Endothelial cell of umbilical vein (primary cell): ENCODE measurements at regions not wholly inside any gene's neighbourhood (a gene's known extent, or its start where the extent isn't known, plus 50 kb on each side); places are given as distances from the start of the nearest gene placed in this dataset.

Experiments
- BruUV-seq: library from RNA; stranded (reverse); fragments of 400-500 nt; replicated peaks from 2 replicates; lab custom pipeline; 2021; lab: Mats Ljungman, UMichigan
- CTCF ChIA-PET: fragments of 300-600, 350-600 bp; sonication (Branson Sonifier 250); formaldehyde crosslinking; loops from one replicate; lab custom pipeline; 2021; ENCODE audit warnings: antibody characterized with exemption, inconsistent platforms; lab: Charles Lee
- POLR2A ChIA-PET: fragments of 300-600, 350-600 bp; sonication (Branson Sonifier 250); formaldehyde crosslinking; loops from one replicate; lab custom pipeline; 2021; ENCODE audit warnings: antibody characterized with exemption, inconsistent platforms; lab: Charles Lee
- DNase-seq: peaks from one replicate; pipeline ENCODE4 v3.0.0-alpha.2; 2011; ENCODE audit warnings: low read depth, low spot score
- FAIRE-seq: peaks from 2 replicates; lab custom pipeline; 2011; peaks lifted over from hg19 to GRCh38; lab: Jason Lieb, UNC
- H2AFZ ChIP-seq: 2 replicates; pipeline ENCODE4 v1.6.0; 2012; ENCODE audit warnings: low read depth, low read length, control low read depth, inconsistent platforms
- H3K27ac ChIP-seq: 2 replicates; pipeline ENCODE4 v1.5.1; 2011; ENCODE audit warnings: low read depth, mild to moderate bottlenecking, control low read depth, low read length, moderate library complexity; ENCODE audit not compliant: insufficient read depth
- H3K27me3 ChIP-seq, 2 experiments: 2 replicates each; pipeline versions ENCODE4 v1.6.0 to v1.6.1; 2011; ENCODE audit warnings: low read length in 2 of 2, mixed read lengths in 1 of 2; ENCODE audit not compliant: control insufficient read depth in 2 of 2, insufficient read depth in 2 of 2
- H3K36me3 ChIP-seq, 2 experiments: 2 replicates in 1 of 2; 3 replicates in 1 of 2; pipeline ENCODE4 v1.5.1; 2011; ENCODE audit warnings: low read length in 2 of 2, mild to moderate bottlenecking in 1 of 2, moderate library complexity in 1 of 2; ENCODE audit not compliant: control insufficient read depth in 2 of 2, insufficient read depth in 2 of 2; ENCODE audit errors: extremely low read depth in 1 of 2
- H3K4me1 ChIP-seq: 3 replicates; pipeline ENCODE4 v1.5.1; 2011; ENCODE audit warnings: mild to moderate bottlenecking, low read length; ENCODE audit not compliant: control insufficient read depth, insufficient read depth; ENCODE audit errors: extremely low read depth
- H3K4me2 ChIP-seq: 2 replicates; pipeline ENCODE4 v1.6.1; 2011; ENCODE audit warnings: low read length, control low read depth, mixed read lengths; ENCODE audit not compliant: insufficient read depth
- H3K4me3 ChIP-seq, 3 experiments: fragments of 200-600 bp in 1 of 3; sonication (generic), shearing (Covaris generic) in 1 of 3; replicated peaks in 1 of 3; 2 replicates each; pipeline ENCODE4 v1.5.1; 2011 to 2016; ENCODE audit warnings: control low read depth in 3 of 3, low read length in 3 of 3, mild to moderate bottlenecking in 2 of 3, inconsistent platforms in 1 of 3, low read depth in 1 of 3, moderate library complexity in 1 of 3; ENCODE audit not compliant: insufficient read depth in 1 of 3
- H3K79me2 ChIP-seq: 2 replicates; pipeline ENCODE4 v1.6.0; 2012; ENCODE audit warnings: low read length, inconsistent platforms; ENCODE audit not compliant: control insufficient read depth, insufficient read depth
- H3K9ac ChIP-seq: replicated peaks from 2 replicates; pipeline ENCODE3; 2011; ENCODE audit warnings: low read length, control low read depth; ENCODE audit not compliant: insufficient read depth; ENCODE audit errors: extremely low read depth
- H3K9me1 ChIP-seq: replicated peaks from 3 replicates; pipeline ENCODE4 v1.6.0; 2011; ENCODE audit warnings: mild to moderate bottlenecking, low read length; ENCODE audit not compliant: control insufficient read depth, insufficient read depth; ENCODE audit errors: extremely low read depth
- H3K9me3 ChIP-seq: replicated peaks from 2 replicates; pipeline ENCODE4 v1.5.1; 2012; ENCODE audit warnings: low read length, inconsistent platforms; ENCODE audit not compliant: control insufficient read depth, insufficient read depth
- H4K20me1 ChIP-seq: replicated peaks from 2 replicates; pipeline ENCODE3; 2011; ENCODE audit warnings: mild to moderate bottlenecking, low read length; ENCODE audit not compliant: control insufficient read depth, insufficient read depth; ENCODE audit errors: extremely low read depth
- EZH2 ChIP-seq: IDR thresholded peaks from 2 replicates; pipeline ENCODE4 v1.6.1; 2012; ENCODE audit warnings: borderline replicate concordance, low read depth, mild to moderate bottlenecking, moderate library complexity, low read length, inconsistent platforms; ENCODE audit not compliant: severe bottlenecking
- FOS ChIP-seq: IDR thresholded peaks from 2 replicates; pipeline ENCODE4 v1.6.1; 2011; ENCODE audit warnings: mild to moderate bottlenecking, low read length, moderate library complexity, borderline replicate concordance; ENCODE audit not compliant: insufficient read depth
- GATA2 ChIP-seq: IDR thresholded peaks from 2 replicates; pipeline ENCODE4 v1.7.0; 2011; ENCODE audit warnings: low read depth, mild to moderate bottlenecking, moderate library complexity, mixed read lengths, low read length; ENCODE audit not compliant: insufficient read length, insufficient read depth
- JUN ChIP-seq: IDR thresholded peaks from 2 replicates; pipeline ENCODE4 v1.6.1; 2011; ENCODE audit warnings: borderline replicate concordance, low read depth; ENCODE audit not compliant: insufficient read length, insufficient read depth
- MYC ChIP-seq: IDR thresholded peaks from one replicate; pipeline ENCODE4 v1.6.1; 2011; ENCODE audit warnings: mild to moderate bottlenecking, low read depth, low read length
- POLR2A ChIP-seq: IDR thresholded peaks from 2 replicates; pipeline ENCODE4 v1.6.1; 2012; ENCODE audit warnings: low read depth, mild to moderate bottlenecking, control low read depth, low read length
- POLR2AphosphoS5 ChIP-seq: IDR thresholded peaks from 2 replicates; pipeline ENCODE4 v1.6.1; 2012; ENCODE audit warnings: low read depth, mild to moderate bottlenecking, control low read depth, low read length, moderate library complexity; ENCODE audit not compliant: insufficient read depth
- dilution Hi-C: fragments of 300-500 bp; cut with MboI; formaldehyde crosslinking; loops from one replicate; pipeline ENCODE4 v1.15.0; 2019; ENCODE audit warnings: low sequenced_read_pairs; ENCODE audit not compliant: extremely low pct_ligation_motif_present
- intact Hi-C: fragments of 100-400 bp; cut with micrococcal nuclease; formaldehyde crosslinking; loops from one replicate; pipeline ENCODE4 v1.10.0; 2022
- TF ChIP-seq, protein P1 (sequence below): IDR thresholded peaks from 2 replicates; pipeline ENCODE4 v1.6.1; 2011; ENCODE audit not compliant: insufficient read depth, insufficient read length
- TF ChIP-seq, protein P2 (sequence below), 2 donors: IDR thresholded peaks; 1 replicate in 1 of 2; 2 replicates in 1 of 2; pipeline ENCODE4 v1.5.1; 2011; ENCODE audit warnings: low read length in 2 of 2, mild to moderate bottlenecking in 2 of 2, moderate library complexity in 2 of 2, control low read depth in 1 of 2, inconsistent platforms in 1 of 2, low read depth in 1 of 2; ENCODE audit not compliant: insufficient read depth in 1 of 2; ENCODE audit errors: extremely low read depth in 1 of 2

DNA sequence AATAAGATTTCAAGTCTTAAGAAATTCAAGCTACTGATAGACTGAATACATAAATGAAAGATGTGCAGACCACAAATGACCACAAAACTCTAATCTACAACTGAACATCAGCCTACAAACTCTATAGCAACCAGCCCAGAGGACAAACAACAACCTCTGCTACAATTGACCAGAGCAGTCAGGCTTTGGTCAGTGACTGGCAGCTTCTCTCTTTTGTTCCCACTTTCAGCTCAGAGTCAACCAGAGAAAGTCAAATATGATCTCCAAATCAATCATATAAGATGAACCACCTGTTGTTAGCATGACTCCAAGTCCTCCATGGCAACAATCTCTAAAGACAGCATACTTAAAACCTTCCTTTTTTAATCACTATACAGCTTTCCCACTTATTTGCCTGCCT is 996.2 kb downstream of the SUCLG1 start:
- H3K4me1 ChIP-seq: no peaks in the 10 kb centered on the region
- H3K4me2 ChIP-seq: no peak overlapping the region
- no peaks in the 10 kb centered on the region for H3K27me3 ChIP-seq
- BruUV-seq: no TSS peak
- intact Hi-C loops (no loop called here), dilution Hi-C loops (no loop called here)
- TF ChIP-seq FOS: no peak
- TF ChIP-seq, protein P1, sequence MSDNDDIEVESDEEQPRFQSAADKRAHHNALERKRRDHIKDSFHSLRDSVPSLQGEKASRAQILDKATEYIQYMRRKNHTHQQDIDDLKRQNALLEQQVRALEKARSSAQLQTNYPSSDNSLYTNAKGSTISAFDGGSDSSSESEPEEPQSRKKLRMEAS: no peak
- TF ChIP-seq MYC: no peak
- no peak for TF ChIP-seq POLR2AphosphoS5
- no peak for TF ChIP-seq JUN
- TF ChIP-seq, protein P2, sequence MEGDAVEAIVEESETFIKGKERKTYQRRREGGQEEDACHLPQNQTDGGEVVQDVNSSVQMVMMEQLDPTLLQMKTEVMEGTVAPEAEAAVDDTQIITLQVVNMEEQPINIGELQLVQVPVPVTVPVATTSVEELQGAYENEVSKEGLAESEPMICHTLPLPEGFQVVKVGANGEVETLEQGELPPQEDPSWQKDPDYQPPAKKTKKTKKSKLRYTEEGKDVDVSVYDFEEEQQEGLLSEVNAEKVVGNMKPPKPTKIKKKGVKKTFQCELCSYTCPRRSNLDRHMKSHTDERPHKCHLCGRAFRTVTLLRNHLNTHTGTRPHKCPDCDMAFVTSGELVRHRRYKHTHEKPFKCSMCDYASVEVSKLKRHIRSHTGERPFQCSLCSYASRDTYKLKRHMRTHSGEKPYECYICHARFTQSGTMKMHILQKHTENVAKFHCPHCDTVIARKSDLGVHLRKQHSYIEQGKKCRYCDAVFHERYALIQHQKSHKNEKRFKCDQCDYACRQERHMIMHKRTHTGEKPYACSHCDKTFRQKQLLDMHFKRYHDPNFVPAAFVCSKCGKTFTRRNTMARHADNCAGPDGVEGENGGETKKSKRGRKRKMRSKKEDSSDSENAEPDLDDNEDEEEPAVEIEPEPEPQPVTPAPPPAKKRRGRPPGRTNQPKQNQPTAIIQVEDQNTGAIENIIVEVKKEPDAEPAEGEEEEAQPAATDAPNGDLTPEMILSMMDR (IDR thresholded peaks at IDR 0.05; ENCODE audit: extremely low read depth in 1 of 2, insufficient read depth in 1 of 2, low read depth in 1 of 2, low read length in 2 of 2): no peak
- no peak for TF ChIP-seq POLR2A
- TF ChIP-seq EZH2: no peak
- no peak for TF ChIP-seq GATA2
- FAIRE-seq (no peak), DNase-seq (no peak)
- ChIA-PET CTCF (no interaction called here), POLR2A (no interaction called here)
- H3K27ac ChIP-seq: no peak overlapping the region
- H3K4me3 ChIP-seq: no peak overlapping the region
- H3K9ac ChIP-seq: no peak overlapping the region
- H4K20me1 ChIP-seq: no peaks in the 10 kb centered on the region
- no peaks in the 10 kb centered on the region for H3K9me3 ChIP-seq
- H3K79me2 ChIP-seq: no peaks in the 10 kb centered on the region
- H2AFZ ChIP-seq: no peak overlapping the region
- no peaks in the 10 kb centered on the region for H3K9me1 ChIP-seq
- H3K36me3 ChIP-seq: no peaks in the 10 kb centered on the region
